T-helper 1 cell (primary cell): ENCODE measurements at regions not wholly inside any gene's neighbourhood (a gene's known extent, or its start where the extent isn't known, plus 50 kb on each side); places are given as distances from the start of the nearest gene placed in this dataset.

Experiments
- DNase-seq, 5 donors: peaks; one replicate each; pipeline ENCODE4 v3.0.0-alpha.2; 2012 to 2020

DNA sequence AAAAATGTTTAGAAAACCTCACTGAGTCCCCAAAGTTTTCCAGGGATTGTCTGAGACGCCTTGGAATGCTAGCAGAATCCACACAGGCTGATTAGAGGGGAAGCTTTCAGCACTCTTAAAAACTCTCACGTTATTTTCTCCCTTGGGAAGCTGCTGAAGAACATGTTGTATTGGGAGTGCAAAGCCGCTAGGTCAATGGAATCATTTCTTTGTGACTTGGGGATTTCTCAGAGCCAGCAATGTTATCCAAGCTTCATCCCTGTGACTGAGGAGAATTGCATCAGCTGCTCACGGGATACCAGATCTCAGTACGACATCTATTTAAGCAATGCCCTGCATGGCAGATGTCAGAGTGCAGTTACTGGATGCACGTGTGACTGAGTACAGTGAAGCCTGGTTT lies 426.4 kb upstream of the MPDZ start:
- no peak for DNase-seq

DNA sequence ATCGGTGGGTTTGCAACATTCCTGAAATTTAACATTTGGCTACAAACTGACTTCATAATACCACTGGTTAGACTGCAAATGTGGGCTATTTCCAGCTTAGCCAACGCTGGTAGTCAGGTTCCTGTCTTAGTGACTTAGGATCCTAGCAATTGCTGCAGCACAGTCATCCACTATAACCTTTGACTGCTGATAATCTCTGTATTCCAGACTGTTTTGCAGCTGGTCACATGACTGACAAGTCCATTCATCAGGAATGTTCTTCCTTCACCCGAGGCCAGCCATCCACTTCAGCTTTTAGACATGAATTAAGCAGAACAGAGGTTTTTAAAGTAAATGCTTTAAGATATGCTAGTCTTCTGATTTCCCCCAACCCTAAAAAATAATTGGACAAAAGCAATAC lies 425.9 kb upstream of the MPDZ start:
- DNase-seq = no peak

DNA sequence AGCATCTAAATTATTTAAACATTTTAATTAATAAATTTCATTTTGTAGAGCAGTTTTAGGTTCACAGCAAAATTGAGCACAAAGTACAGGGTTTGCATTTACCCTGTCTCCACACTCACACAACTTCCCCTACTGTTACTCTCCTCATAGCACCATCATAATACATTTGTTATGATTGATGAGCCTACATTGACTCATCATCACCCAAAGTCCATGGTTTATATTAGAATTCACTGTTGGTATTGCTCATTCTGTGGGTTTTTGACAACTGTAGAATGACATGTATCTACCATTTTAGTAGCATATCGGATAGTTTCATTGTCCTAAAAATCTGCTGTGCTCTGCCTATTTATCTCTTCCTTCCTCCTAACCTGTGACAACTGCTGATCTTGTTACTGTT lies 411.1 kb upstream of the MPDZ start:
- no peak for DNase-seq

DNA sequence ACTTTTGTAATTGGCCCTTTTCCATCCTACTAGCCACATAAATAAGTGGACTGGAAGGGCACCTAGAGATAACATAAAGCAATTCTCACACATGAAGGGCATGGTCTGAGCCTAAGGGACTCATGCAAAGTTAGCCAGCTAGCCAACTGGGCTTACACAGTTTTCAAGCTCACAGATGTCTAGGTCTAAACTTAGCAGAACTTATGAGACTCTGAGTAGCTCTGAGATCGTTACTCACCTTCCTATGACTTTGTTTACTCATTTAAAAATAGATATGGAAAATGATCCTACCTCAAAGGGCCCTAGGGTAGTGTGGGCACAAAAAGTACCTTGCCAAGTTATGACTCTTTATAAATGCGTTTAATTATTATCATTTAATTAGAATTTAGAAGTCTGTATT lies 410.4 kb upstream of the MPDZ start:
- no peak for DNase-seq

DNA sequence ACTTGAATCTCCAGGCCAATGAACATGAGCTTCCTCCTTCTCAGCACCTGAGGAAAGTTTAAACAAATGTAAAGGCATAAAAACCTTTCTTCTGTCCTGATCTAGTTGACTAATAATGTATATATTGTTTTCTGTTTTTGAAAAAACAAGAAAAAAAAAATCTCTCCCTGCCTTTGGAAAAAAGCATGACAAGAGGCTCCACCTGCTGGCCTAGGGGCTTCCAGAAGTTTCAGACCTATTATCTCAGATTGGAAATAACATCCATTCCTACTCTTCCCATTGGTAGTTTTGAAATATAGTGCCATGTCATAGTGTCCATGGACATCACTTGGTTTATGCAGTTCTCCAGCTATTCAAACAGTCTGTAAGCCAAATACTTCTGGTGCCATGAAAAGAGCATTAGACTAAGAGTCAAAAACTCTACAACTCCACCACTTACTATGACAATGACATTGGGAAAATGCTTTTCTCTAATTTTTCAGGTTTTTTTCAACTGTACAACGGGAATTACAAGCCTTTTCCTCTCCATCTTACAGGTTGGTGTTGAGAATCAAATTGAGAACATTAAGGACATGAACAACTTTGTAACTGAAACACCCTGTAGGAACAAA lies 409.6 kb upstream of the MPDZ start:
- no peak for DNase-seq

DNA sequence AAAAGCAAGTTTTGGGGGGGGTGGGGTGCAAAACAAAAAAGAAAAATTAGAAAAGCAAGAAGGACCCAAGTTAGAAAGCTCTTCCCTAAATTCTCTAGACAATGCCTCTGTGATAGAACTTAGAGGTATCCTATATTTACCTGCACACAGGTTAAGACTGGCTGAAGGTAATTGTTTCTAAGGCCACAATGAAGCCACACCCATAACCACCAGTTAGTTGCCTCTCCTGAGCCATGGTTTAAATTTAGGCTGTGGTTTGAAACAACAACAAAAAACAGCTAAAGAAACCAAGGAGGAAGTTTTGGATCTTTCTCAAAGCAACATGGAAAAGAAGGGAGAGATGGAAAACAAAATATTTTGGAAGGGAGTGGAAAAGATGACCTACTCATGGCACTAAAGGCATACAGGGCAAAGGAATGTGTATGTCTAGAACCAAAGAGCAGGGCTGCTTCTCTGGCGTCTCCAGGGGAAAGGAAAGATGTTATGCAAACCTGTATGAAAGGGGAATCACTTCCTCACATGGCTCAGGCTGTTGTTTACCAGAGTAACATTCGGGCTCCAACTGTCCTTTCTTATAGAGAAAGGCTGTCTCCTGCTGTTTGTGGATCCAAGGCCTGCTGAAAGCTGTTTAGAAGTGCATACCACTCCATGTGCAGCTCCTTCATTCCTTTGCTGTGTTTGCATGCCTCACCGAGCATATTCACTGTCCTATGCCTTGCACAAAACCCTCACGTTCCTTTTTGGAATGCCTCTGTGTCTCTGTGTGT lies 408.9 kb upstream of the MPDZ start:
- no peak for DNase-seq

DNA sequence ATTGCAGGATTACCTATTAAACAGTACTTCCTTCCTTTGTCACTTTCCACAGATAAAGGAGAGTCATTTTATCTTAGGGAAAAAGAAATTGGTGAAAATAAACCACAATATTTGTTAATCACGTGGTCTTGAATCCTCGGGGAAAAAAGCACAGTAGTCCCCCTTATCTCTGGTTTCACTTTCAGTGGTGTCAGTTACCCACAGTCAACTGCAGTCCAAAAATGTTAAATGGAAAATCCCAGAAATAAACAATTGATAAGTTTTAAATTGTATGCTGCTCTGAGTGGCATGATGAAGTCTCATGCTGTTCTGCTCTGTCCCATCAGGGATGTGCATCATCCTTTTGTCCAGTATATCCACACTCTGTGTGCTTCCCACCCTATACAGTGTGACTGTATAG lies 405.2 kb upstream of the MPDZ start:
- no peak for DNase-seq

DNA sequence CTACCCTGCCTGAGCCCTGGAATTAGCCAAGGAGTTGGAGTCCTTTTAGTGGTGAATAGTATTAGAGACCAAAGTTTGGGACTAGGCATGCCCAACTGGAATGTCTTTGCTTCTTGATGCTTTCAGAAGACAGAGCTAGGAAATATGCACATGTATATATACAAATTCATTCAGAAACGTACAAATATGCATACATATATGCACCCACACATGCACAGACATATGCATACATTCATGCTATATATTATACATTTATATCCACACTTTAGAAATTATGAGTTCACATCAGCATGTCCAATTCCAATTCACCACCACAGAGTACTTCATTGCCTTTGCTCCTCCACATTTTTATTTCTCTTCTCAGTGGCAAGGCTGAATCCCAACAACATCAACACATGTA lies 398.3 kb upstream of the MPDZ start:
- no peak for DNase-seq

DNA sequence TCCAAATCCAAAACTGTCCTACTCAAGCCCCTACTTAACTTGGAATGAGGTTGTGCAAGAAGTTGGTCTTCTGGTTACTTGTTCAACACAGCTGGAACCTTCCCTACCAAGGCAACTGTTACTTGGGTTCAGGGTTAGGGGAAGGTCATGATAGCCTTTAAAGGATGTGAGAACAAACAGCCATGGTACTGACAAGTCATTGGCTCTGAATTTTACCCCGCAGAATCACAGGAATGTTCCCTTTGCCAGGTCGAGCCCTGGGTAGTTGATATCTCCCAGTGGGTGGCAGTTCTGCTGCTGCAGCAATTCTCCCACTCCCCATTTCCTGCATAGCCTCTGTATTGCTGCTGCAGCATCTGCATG lies 396.1 kb upstream of the MPDZ start:
- no peak for DNase-seq

DNA sequence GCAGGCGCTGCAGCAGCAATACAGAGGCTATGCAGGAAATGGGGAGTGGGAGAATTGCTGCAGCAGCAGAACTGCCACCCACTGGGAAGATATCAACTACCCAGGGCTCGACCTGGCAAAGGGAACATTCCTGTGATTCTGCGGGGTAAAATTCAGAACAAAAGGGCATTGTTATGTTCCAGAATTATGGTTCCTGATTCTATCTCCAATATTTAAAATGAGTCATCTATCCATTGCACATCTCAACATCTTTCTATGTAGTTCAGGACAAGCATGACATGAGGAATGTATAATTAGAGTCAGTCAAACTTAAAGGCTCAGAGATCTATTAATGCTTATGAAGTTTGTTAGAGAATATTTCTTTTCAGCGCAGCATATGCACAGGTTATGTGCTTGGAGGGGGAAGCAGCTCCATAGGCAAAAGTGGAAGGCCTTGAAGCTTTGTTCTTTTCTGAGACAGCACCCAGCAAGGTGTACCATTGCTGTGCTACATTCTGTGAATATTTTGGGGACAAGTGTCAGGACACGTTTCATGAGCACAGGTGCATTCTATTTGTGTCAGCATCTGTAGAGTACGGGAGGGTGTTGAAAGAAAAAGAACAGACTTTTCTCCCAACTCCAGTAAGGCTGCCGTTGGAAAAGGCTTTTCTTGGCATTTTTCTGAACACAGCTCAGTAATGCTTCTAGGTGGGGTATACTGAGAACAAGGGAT lies 395.6 kb upstream of the MPDZ start:
- no peak for DNase-seq

DNA sequence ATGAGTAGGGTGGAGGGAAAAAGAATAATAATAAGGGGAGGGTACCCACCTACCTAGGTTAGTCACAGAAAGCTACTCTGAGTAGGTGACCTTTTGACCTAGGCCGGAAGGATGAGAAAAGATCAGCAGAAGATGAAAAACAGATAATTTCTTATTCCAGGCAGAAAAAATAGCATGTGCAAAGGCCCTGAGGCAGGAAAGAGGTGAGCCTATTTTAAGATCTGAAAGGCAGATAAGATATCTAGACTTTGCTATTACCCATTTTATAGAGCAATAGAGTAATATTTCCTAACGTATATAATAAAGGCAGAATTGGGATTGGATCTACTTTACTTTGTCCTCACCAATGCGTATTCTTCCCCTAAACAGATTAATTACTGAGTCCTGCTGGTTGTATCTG lies 393.9 kb upstream of the MPDZ start:
- DNase-seq = no peak

DNA sequence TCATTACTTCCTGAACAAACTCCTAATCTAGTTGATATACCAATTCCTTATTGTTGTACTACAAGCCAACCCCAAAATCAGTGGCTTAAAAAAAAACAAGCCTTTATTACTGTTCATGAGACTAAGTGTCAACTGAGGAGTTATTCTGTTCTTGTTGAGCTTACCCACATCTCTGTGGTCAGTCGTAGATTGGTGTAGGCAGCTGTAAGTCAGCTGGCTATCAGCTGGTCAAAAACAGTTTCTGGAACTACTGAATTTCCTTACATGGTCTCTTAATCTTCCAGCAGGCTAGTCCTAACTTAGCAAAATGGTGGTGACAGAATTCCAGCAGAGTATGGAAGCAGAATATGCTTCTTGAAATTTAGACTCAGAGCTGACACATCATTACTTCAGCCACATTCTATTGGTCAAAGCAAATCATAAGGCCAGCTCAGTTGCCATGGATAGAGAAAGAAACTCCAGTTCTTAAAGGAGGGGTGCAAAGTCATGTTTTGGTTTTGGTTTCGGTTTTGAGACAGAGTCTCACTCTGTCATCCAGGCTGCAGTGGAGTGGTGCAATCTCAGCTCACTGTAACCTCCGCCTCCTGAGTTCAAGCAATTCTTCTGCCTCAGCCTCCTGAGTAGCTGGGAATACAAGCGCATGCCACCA lies 386.1 kb upstream of the MPDZ start:
- no peak for DNase-seq

DNA sequence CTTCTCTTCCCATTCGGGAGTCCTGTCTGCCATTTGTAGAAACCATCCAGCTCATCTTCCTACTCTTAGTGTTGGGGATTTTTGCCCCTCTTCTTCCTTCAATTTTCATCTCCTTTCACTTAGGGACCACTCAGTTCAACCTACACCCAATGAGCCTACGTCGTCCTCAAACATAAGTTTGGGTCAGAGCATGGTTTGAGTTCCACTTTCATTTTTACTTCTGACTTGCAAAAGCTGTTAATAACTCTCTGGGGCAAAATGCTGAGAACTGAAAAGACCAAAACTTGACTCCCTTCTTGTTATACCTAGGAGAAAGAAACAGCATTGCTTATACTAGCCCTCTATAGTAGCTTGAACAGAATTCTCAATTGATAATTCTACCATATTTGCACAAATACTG lies 381.5 kb upstream of the MPDZ start:
- no peak for DNase-seq

DNA sequence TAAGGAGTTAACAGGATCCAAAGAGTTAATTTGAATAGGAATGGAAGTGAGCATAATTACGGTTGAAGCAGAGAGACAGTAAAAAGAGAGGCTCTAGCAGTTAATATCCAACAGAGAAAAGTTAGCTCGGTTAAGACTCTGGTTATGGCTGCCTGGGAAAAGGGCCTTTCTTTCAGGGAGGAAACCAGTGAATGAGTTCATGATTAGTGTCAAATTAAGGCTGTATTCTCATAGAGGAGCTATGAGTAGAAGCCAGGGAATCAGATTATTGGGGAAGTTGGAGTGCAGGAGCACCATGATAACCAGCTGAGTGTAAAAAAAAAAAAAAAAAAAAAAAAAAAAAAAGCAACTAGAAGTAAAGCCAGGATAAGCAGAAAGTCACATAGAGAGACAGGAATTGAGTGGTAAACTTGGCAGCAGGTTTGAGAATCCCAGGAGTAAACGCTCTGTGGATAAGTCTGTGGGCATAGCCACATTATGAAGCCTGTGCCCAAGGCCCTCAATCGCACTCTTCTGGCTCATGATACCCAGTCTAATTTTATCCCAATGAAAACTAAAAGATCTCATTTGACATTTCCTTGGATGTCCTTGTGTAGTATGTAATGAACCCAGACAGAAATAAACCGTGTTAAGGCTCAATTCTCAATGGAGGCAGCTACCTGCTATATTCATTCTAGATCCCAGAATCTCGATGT lies 372.6 kb upstream of the MPDZ start:
- no peak for DNase-seq

DNA sequence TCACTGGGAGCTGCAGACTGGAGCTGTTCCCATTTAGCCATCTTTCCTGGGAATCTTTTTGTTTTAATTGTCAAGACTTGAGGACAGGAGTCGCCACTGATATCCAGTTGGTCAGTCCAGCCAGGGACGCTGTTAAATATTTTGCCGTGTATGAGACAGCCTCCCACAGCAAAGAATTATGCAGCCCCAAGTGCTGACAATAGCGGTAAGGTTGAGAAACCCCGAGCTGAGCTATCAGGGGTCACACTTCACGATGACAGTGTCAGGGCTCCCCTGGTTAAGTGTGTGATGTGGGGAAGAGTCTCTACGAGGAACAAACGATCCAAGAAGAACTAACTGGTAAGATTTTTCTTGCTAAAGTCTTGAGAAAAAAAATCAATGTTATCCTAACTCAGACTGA lies 372.0 kb upstream of the MPDZ start:
- no peak for DNase-seq

DNA sequence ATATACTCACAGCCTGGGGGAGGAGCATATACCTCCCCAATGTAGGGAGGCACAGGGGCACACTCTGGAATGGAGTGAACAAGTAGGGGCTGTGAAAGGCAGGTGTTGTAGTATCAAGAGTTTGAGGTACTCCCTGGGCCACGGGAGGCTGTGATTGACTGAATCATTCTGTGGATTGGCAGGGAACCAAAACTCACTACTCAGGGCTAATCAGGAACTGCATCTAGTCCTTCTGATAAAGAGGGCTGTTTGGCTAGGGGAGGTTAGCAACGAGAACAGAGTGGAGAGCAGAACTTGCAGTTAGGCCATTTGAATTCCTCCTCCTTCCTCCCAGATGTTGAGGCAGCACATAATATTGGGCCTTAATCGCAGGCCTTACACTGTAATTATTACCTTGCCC lies 369.2 kb upstream of the MPDZ start:
- DNase-seq = no peak

DNA sequence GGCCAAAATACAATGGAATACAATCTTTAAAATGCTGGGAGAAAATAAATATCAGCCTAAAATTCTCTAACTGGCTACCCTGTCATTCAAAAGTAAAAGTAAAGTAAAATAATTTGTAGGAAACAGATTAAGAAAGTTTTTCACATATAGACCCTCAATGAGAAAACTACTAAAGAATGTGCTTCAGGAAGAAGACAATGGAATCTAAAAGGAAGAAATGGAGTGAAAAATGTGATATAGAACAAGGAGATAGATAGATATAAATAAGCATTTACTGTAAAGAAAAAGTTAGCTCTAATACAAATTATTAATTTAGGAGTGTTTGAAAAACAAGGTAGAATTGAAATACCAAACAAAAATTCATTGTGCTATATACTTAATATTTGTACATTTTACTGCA lies 368.6 kb upstream of the MPDZ start:
- no peak for DNase-seq

DNA sequence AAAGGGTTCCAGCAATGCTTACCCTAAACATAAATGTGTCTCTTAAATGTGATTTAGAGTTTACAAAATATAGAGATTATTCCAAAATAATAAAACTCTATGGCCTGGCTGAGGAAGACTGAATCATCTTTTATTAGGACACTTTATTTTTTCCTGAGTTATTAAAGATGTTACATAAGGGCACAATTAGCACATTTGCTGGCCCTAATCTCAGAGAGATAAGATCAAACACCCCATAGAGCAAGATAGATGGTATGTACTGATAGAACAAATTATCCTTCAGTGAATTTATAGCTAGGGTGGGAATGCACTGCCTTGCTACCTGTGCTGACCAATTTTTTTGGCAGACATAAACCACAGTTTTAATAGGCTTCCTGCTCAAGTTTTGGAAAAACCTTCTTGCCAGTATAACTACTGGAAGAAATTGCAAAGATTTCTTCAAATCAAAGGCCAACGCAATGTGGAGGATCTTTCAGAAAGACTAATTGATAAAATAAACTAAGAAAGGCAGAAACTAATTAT lies 367.1 kb upstream of the MPDZ start:
- DNase-seq = no peak

DNA sequence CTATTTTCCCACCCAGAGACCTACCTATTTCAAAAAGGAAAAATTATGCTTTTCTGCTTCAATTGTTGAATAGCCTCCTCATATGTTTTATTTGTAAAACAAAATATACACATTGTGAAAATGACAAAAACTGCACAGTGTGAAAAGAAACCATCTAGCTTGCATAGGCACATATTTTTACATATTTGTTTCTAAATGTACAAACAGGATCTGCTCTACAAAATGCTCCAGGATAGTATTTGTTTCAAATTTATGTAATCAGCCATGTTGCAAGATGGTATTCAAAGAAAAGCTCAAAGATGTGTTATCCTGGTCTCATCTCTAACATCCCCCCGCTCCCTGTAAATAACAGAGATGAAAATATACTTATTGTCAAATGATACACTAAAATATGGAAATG lies 366.1 kb upstream of the MPDZ start:
- no peak for DNase-seq

DNA sequence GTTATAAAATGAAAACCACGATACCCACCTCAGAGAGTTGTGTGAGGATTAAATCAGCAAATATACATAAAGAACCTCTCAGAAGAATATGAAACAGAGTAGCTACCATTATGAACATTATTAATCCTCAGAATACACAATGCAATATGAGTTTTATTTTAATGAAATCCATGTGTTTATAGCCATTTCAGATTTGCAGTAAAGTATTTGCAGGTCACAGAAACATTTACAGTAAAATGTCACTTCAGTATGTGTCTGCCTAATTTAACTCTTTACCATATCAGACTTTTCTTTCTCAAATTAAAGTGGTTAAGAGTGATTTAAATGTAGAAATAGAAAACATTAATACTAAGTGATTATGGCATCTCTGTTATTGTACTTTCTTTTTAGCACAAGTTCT lies 365.2 kb upstream of the MPDZ start:
- no peak for DNase-seq

DNA sequence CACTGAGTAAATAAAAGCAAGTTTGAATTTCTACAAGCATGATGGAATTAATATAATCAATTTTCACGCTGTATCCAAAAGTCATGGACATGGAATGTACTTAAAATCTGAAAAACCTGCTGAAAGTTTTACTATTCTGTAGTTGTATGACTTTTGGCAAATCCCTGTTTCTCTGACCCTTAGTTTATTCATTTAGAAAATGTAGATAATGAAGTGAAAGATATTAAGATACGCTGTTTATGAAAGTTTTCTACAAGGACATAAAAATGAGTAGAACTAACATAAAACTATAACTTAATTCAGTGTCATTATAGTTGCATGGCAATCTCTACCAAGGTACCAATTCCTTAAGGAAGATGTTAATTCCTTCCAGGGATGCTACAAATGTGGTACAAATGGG lies 363.2 kb upstream of the MPDZ start:
- DNase-seq = no peak

DNA sequence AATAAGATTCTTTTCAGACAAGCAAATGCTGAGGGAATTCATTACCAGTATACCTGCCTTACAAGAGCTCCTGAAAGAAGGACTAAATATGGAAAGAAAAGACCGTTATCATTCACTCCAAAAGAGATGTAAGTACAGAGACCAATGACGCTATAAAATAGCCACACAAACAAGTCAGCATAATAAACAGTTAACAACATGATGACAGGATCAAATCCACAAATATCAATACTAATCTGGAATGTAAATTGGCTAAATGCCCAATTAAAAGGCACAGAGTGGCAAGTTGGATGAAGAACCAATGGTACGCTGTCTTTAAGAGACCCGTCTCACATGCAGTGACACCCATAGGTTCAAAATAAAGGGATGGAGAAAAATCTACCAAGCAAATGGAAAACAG lies 349.6 kb upstream of the MPDZ start:
- no peak for DNase-seq

DNA sequence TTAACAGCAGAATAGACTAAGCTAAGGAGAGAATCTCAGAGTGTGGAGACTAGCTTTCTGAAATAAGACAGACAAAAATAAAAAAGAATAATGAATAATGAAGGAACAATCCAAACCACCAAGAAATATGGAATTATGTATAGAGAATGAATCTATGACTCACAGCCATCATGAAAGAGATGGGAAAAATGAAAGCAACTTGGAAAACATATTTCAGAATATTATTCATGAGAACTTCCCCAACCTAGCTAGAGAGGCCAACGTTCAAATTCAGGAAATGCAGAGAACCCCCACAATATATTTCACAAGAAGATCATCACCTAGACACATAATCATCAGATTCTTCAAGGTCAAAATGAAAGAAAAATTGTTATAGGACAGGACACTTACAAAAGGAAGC lies 349.0 kb upstream of the MPDZ start:
- DNase-seq = no peak
